NCI-H1694 treated with DMSO at 0.1 percent for 48 hours (cell line): ENCODE measurements at regions not wholly inside any gene's neighbourhood (a gene's known extent, or its start where the extent isn't known, plus 50 kb on each side); places are given as distances from the start of the nearest gene placed in this dataset.
A peak's percentile ranks its signal among the peaks of the same experiment; 100 is the strongest.

Experiments used
- DNase-seq: peaks from one replicate; lab custom pipeline; 2025; lab: John Stamatoyannopoulos, UW

DNA sequence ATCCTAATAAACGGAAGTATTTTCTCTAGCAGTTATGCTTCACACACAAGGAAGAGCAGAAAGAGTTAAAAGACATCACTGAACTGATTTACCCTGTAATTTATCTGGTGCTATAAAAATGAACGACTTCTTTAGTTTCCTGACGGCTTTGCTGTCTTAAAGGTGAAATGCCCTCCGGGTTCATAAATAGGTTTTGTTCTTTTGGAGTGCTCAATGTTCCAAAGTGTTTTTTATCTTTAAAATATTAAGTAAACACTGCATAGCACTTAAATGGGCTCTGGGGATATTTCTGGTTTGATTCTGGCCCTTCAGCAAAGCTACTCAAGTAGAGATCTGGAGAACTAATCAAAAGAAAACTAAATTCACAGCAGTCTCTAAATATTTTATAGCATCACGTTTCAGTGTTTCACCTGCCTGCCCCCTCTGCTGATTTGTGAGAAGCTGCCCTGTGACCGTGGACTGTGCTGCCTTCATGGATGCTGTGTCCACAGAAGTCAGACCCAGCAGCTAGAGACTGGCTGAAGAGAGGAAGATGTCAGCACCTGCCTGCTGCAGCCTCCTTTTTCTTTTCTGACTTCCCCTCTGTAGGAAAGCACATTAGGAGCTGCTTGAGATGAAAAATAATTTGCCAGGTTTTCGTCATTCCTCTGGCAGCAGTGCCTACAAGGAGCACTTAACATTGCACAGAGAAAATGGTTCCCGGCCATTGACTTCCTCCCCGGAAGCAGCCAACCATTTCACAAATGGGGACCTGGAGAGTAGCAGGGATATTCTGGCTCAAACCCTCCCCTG is 205.1 kb upstream of the FSCB start:
- DNase-seq = no peak

DNA sequence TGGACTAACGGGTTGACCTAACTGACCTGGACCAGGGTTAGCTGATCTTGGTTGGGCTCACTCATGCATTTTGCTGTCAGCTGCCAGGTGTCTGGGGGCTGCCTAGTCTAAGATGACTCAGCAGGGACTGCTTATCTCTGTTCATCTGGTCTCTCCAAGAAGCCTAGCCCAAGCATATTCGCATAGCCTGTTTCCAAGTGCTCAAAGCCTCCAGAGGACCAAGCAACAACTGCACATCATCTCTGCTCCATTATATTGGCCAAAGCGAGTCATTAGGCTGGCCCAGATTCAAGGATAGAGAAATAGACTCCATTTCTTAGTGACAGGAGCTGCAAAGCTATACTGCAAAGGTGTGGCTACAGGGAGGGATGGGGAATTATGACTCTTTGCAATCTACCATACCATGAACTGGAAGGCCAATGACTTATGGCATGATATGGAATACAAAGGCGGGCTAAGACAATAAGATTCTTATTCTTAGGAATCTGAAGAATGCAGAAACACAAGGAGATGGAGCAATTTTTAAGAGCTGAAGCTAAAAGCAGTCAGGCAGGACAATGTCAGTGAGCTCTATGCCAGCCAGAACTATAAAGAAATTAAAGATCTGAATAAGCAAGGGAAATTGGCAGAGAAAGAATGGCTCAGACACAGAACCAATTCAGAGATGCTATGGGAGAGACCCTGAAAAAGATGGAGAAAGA is 194.6 kb upstream of the FSCB start:
- no peak for DNase-seq

DNA sequence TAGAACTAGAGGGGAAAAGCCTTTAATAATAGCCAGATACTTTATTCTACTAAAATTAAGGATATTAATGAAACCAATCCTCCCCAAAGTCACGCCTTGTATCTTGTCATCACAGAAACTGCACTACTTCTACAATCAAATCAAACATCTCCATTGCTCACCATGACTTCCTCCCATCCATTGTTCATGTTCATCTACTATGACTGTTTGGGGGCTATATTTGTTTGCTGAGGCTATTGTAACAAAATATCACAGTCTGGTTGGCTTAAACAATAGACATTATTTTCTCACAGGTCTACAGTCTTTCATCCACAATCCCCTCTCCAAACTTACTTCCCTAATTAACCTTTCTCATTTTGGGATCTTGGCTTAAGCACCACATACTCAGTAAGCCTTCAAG is 193.6 kb upstream of the FSCB start:
- DNase-seq = no peak

DNA sequence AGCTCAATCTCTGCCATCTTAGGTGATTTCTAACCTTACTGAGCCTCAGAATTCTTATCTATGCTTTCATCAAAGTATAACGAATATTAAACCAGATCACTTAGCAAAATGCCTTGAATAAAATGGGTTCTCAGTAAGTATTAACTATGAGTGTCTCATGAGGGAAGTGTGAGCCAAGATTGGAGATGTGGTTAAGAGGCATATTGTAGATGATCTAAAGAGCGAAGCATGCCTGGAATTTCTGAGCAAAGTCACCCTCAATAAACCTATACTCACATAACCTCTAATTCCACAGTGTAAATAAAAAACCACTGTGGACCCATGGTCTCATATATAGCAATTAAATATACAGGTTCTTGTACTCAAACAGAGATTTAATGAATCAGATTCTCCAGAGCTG is 193.1 kb upstream of the FSCB start:
- DNase-seq = no peak

DNA sequence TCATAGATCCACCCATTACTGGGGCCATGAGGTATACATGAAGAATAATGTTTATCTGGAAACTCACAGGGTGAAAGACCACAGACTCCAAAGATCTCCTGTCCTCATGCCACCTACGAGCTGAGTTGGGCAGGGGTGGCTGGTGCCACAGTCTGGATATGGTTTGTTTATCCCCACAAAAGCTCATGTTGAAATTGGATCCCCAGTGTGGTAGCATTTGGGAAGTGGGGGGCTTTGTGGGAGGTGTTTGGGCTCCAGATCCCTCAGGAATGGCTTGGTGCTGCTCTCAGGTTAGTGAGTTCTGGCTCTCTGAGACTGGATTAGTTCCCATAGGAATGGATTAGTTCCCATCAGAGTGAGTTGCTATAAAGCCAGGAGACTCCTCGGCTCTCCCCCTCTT is 192.3 kb upstream of the FSCB start:
- DNase-seq = no peak

DNA sequence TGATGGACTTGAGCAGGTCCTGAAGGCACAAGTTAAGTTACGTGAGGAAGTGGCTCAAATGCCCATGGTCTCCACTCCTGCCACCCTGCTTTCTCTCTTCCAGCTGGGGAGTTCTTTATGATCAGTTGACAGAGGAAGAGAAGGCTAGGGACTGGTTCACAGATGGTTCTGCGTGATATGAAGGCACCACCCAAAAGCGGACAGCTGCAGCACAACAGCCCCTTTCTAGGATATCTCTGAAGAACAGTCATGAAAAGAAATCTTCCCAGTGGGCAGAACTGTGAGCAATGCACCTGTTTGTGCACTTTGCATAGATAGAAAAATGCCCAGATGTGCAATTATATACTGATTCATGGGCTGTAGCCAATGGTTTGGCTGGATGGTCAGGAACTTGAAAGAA is 162.4 kb upstream of the FSCB start:
- no peak for DNase-seq

DNA sequence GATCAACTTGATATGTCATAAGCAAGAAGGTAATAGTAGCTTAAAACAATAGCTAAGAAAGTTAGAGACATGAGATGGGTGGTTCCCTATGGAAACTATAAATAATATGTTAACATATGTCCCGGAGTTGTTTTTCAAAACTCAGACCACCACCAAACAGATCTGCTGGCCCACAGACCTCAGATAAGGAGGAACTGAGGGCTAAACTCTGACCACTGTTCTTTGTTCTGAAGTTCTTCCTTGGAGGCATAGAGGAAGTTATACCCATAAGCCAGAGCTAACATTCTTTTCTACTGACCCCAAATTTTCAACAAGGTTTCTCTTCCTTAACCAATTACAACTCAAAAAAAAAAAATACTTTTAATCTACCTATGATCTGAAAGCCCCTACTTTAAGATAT is 156.1 kb upstream of the FSCB start:
- DNase-seq = no peak

DNA sequence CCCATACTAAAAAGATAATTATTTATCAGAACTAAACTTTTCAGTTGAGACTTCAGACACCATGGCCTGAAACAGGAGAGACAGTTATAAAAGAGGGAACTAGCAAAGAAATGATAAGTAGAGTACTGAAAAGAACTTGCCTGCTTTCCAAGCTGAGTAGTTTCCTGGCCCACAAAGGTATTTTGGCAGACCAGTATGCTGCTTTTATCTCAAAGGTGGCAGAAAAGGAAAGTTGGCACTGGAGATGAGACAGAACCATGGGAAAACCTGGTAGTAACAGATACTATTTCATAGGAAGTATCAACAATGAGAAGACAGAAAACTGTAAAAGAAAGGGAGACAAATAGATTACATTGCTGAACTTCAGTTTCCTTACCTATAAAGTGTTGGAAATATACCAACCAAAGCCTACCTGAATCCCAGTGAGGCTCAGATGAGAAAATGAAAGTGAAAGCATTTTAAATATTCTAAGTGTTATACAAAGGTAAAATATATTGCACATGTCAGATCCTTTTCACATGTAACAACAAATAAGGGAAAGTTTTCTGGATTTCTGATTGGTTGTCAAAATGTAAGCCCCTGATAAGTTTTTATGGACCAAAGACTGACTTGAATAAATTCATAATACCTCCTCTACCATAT is 155.3 kb upstream of the FSCB start:
- DNase-seq = no peak

DNA sequence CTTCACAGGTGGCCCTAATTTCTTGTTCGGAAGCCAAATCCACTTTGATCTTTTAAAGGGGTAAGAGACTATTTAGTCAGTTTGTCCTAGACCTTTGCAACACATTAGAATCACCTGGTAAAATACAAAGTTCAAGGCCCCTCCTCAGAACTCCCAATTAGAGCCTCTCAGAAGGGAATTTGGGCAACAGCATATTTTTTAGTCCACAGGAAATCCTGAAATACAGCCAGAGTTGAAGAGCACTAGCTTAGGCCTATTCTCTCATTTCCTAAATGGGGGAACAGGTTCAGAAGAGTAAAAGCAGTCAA is 151.3 kb upstream of the FSCB start:
- DNase-seq = no peak

DNA sequence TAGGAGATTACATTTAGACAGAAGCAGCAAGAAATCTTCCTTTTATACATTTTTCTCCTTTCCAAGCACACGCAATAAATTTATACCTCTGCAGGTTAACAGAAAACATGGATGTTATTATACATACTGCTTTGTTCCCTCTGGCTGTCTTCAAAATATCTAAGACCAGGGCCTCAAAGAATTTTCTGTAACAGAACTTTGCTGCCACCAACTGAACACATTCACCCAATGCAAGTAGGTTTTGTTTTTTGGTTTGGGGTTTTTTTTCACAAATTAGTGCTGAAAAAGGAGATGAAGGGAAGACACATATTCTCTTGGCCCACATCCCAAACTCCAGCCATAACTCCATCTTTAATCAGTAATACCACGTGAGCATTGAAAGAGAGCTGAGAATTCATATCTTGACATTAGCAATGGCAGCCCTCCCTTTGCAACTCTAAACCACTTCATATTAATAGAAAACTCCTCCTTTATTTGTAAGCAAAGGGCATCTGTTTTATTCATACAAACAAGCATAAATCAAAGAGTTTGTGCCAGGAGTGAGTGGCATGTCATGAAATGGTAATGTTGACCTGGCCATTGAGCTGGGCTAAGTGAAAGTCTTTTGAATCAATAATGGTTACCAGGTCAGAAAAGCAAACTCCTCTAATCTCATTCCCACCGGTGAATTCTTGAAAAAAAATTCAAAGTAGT is 150.8 kb upstream of the FSCB start:
- peak; percentile 60 for DNase-seq

DNA sequence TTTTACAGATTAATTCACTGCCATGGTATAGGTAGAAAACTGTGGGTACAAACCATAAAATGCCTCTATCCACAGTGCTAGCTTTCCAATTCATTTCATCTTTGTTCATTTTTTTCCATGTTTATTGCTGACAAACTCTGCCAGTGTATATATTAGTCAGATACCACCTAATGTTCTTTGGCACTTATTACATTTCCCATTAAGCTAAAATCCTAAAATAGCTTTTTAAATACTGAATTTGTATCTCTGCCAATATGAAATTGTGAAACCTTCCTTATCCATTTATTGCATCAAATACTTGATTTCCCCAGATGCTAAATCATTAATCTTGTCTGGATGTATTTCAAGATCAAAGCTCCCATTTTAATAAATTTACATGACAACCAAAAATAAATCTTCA is 150.1 kb upstream of the FSCB start:
- peak; percentile 47 for DNase-seq

DNA sequence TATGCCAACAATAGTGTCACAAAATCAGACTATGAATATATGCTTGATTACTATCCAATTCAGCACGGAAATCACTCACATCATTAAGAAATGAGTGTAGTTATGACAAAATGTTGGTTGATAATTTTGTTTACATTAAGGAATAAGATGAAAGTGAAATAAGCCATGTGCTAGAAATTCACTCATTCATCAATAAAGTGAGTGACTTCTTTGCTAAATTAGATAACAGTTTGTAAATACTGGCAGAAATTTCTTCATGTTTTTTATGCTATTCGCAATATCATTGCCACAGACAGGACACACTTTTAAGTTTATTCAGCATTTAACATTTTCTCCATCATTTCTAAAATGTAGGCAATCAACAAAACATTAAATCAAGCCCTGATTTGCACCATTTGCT is 147.5 kb upstream of the FSCB start:
- no peak for DNase-seq

DNA sequence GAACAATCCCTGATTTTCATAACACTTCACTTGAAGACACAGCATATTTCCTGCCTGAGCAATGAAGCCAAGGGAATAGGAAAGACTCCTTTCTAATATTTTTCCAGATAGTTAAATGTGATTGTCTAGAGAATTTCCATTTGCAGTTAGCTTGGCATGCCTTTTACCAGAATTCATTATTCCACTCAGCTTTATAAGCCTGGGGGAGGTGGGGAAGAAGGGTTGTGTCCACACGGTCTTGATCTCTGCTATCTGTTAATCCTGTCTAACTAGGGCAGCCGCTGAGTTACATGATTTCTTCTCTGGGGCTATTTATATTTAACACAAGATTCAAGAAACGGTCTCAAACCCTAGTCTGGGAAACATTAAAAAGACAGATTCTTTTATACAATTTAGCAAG is 146.6 kb upstream of the FSCB start:
- DNase-seq = no peak

DNA sequence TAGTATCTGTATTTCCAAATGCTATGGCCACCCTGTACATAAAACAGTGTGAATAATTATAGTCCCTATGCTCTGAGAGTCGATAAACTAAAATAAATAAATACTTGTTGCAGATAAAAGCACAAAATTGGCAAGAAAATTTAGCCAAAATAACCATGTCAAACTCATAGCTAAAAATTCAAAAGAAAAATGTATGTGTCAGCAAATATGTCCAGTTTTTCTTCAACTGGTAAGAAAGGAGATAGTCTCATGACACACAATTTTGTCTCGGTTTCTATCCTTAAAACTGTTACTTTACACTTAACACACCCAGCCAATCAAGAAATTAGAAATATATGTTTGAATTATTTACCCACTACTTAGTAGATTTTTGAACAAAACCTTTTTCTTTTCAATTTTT is 145.6 kb upstream of the FSCB start:
- DNase-seq = no peak

DNA sequence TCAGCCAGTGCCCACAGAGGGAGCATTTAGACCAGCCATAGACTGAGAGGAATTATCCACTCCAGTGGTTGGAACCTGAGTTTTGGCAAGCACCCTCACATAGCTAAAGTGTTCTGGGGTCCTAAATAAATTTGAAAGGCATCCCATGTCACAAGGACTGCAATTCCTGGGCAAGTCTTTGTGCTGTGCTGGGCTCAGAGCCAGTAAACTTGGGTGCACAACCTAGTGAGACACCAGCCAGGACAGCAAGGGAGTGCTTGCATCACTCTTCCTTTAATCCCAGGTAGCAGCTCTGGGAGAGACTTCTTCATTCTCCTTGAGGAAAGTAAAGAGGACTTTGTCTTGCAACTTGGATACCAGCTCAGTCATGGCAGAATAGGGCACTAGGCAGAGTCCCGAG is 142.0 kb upstream of the FSCB start:
- DNase-seq = no peak

DNA sequence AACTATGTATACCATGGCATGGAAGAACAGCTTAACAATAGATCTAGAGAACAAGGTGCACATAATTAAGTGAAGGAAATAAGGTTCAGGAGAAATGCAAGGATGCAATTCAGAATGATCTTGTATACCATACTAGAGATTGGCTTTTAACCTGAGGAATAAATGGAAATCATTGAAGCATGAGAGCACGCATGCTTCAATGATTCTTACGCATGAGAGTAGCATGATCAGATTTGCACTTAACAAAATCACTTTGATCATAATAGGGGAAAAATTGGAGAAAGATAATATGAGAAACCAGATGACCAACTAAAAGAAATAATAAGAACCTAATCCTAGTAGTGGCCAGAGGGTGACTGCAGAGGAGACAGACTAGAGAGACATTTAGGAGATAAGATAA is 133.3 kb upstream of the FSCB start:
- no peak for DNase-seq

DNA sequence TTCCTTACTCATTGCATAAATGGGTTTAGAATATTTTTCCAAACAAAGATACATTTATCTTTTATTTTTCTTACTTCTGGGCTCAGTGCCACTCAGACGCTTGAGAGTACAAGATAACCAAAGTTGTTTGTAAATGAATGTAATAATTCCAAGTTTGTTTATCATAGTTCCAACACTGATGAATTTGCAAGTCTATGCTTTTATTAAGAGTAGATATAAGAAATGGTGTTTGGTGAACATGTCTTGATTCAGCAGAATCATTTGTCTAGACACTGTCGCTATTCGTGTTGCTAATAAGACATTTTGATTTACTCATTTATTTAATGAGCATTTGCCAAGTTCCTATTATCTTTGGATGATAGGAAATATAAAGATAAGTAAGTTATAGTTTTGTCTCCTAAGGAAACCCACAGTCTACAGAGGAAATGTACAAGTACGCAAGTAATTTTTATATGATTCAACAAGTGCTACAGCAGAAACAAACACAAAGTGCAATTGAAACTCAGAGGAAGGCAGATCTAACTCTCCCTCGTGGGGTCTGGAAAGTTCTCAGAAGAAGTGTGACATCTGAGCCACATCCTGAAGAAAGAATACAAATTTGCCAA is 132.8 kb upstream of the FSCB start:
- DNase-seq = no peak

DNA sequence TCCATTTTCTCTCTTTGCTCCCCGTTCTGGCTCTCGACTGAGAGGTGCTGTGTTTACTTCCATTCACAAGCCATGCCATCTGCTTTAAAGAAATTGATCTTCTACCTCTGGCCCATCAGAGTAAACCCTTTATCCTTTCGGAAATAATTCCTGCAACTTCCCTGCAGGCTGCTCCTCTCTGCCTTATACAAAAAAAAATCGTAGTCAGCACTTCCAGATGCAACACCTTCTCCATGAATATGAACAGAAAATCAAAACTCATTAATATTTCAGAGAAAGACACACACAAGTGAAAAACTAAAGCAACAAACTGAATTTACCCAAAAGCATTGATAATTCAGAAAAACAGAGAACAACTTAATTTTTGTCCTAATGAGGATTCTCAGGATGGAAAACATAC is 127.6 kb upstream of the FSCB start:
- no peak for DNase-seq

DNA sequence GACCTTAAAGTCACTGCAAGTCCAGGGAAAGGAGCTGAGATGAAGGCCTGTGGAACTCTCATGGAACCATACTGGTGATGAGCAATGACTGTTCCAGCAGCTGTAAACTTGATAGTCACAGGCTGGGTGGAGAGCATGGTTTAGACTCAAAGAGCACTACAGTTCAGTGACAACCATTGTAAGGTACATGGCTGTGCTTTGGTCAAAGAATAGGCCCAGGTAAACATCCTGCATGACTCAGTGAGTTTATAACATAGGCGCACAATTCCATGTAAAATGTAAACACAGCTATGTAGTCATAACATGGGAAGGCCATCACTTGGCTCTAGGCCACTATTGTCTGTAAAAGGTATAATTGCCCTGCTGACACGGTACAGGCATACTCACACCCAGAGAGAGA is 119.3 kb upstream of the FSCB start:
- DNase-seq = no peak

DNA sequence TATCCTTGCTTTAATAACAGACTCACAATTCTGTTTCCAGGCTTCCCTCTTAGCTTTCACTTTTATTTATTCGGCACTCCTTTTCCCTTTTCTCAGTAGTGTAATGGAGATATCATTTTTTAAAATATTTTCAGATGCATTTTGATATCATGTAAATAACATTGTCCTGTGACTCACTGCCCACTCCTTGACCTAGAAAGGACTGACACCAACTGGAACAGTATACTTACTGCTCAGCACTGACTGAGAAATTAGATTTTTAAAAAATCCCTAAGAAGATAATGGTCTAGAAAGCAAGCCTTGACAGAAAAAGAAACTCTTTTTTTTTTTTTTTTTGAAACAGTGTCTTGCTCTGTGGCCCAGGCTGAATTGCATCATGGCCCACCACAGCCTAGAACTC is 118.0 kb upstream of the FSCB start:
- DNase-seq = no peak

DNA sequence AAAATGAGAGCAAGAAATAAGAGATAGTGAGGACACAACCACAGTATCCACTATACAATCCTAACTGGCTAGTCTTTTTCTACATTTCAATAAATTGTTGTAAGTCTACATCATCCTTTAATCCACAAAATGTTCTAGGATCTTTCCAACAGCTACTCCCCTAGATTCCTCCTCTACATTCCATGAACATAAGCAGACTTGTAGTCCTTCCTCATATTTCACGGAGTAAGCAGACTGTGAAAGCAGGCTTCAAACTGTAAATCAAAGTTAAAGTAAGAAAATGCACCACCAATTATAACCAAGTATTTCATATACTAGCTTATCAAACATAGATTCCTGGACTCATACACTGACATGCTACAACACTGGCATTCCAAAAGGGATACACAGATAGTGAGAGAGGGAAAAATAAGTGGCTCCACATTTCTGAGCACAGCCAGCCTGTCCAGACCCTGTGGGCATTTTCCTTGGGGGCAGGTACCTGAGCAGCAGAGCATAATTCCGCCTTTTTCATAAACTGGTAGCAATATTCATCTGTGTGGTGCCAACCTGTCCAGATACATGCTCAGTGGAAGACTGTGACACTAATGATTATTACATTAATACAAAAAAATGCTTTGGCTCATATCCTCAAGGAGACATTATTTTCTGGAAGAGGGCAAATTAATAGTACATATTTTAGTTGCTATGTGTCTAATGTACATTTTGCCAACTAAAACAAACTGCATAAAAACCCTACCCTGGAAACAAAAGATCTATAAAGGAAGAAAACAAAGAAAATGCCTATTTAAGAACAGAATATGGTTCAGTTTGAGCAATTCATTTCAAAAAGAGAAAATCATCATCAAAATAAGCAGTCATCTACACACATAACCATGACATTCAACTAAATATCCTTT is 113.3 kb upstream of the FSCB start:
- no peak for DNase-seq

DNA sequence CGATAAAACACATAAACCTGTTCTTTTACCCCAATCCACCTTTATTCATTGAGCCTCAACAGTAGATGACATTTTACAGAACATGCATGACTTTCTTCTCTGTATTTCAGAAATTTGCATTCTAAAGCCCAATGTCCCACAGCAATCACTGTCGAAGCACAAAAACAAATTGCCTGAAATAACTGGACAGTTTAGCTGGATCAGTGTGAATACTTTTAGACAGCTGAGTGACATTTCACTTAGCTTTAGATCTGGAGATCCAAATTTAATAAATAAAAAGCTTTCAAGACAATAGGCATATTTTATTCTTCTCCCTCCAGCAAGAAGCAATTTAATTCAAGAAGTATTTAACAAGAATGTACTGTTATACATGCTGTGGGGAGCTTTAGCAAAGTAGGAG is 109.1 kb upstream of the FSCB start:
- DNase-seq = no peak
